ENCODE measurements at regions not wholly inside any gene's neighbourhood (a gene's known extent, or its start where the extent isn't known, plus 50 kb on each side); places are given as distances from the start of the nearest gene placed in this dataset.

GRCh38 chr2:193315428-193316091, 1120.8 kb upstream of the TMEFF2 start:
- intact Hi-C loops (cut with DNase I) = no loop called here
- ATAC-seq = no peak

GRCh38 chr2:193303464-193303863, 1108.7 kb upstream of the TMEFF2 start:
- DNase-seq (ENCODE audit: low spot score) (no peak), ATAC-seq (no peak)
- intact Hi-C loops (cut with DNase I) = no loop called here

More at GRCh38 chr2:193315428-193316091, 1120.8 kb upstream of the TMEFF2 start:
- DNase-seq (ENCODE audit: low spot score) = no peak

- DNase-seq (ENCODE audit: low spot score) = no peak
- intact Hi-C loops (cut with DNase I) = no loop called here
- no peak for ATAC-seq
Measured at GRCh38 chr2:193294371-193294770, 1099.6 kb upstream of the TMEFF2 start.

- no peak for ATAC-seq
- intact Hi-C loops (cut with DNase I) = no loop called here
Measured at GRCh38 chr2:193279361-193279760, 1084.6 kb upstream of the TMEFF2 start.

GRCh38 chr2:193276988-193277387, 1082.3 kb upstream of the TMEFF2 start:
- no peak for DNase-seq (ENCODE audit: low spot score)
- ATAC-seq = no peak
- intact Hi-C loops (cut with DNase I) = no loop called here

More at GRCh38 chr2:193279361-193279760, 1084.6 kb upstream of the TMEFF2 start:
- no peak for DNase-seq (ENCODE audit: low spot score)

GRCh38 chr2:193276560-193276959, 1081.8 kb upstream of the TMEFF2 start:
- intact Hi-C loops (cut with DNase I) = no loop called here
- ATAC-seq (no peak), DNase-seq (ENCODE audit: low spot score) (no peak)

- DNase-seq (ENCODE audit: low spot score) (no peak), ATAC-seq (no peak)
- intact Hi-C loops (cut with DNase I) = no loop called here
Measured at GRCh38 chr2:193276069-193276468, 1081.3 kb upstream of the TMEFF2 start.

- intact Hi-C loops (cut with DNase I) = no loop called here
- ATAC-seq (no peak), DNase-seq (ENCODE audit: low spot score) (no peak)
Measured at GRCh38 chr2:193272011-193272410, 1077.3 kb upstream of the TMEFF2 start.

- intact Hi-C loops (cut with DNase I) = no loop called here
- no peak for DNase-seq (ENCODE audit: low spot score)
- ATAC-seq = no peak
Measured at GRCh38 chr2:193270816-193271215, 1076.1 kb upstream of the TMEFF2 start.

- DNase-seq (ENCODE audit: low spot score) = no peak
- ATAC-seq = no peak
- intact Hi-C loops (cut with DNase I) = no loop called here
Measured at GRCh38 chr2:193267496-193268002, 1072.8 kb upstream of the TMEFF2 start.

- intact Hi-C loops (cut with DNase I) = no loop called here
- no peak for ATAC-seq
- DNase-seq (ENCODE audit: low spot score) = no peak
Measured at GRCh38 chr2:193253014-193253530, 1058.3 kb upstream of the TMEFF2 start.

GRCh38 chr2:193251909-193252308, 1057.2 kb upstream of the TMEFF2 start:
- ATAC-seq = no peak
- intact Hi-C loops (cut with DNase I) = no loop called here
- DNase-seq (ENCODE audit: low spot score) = no peak

GRCh38 chr2:193250389-193250788, 1055.7 kb upstream of the TMEFF2 start:
- ATAC-seq (no peak), DNase-seq (ENCODE audit: low spot score) (no peak)
- intact Hi-C loops (cut with DNase I) = no loop called here

- DNase-seq (ENCODE audit: low spot score) (no peak), ATAC-seq (no peak)
- intact Hi-C loops (cut with DNase I) = no loop called here
Measured at GRCh38 chr2:193240752-193241151, 1046.0 kb upstream of the TMEFF2 start.

- DNase-seq (ENCODE audit: low spot score) (no peak), ATAC-seq (no peak)
- intact Hi-C loops (cut with DNase I) = no loop called here
Measured at GRCh38 chr2:193231634-193232033, 1036.9 kb upstream of the TMEFF2 start.

- DNase-seq (ENCODE audit: low spot score) (no peak), ATAC-seq (no peak)
- intact Hi-C loops (cut with DNase I) = no loop called here
Measured at GRCh38 chr2:193228276-193228675, 1033.5 kb upstream of the TMEFF2 start.

GRCh38 chr2:193222454-193222853, 1027.7 kb upstream of the TMEFF2 start:
- intact Hi-C loops (cut with DNase I) = no loop called here
- ATAC-seq = no peak
- no peak for DNase-seq (ENCODE audit: low spot score)

- no peak for ATAC-seq
- intact Hi-C loops (cut with DNase I) = no loop called here
- DNase-seq (ENCODE audit: low spot score) = no peak
Measured at GRCh38 chr2:193219413-193219812, 1024.7 kb upstream of the TMEFF2 start.

GRCh38 chr2:193201583-193201982, 1006.9 kb upstream of the TMEFF2 start:
- ATAC-seq (no peak), DNase-seq (ENCODE audit: low spot score) (no peak)
- intact Hi-C loops (cut with DNase I) = no loop called here

GRCh38 chr2:193199322-193199721, 1004.6 kb upstream of the TMEFF2 start:
- DNase-seq (ENCODE audit: low spot score) (no peak), ATAC-seq (no peak)
- intact Hi-C loops (cut with DNase I) = no loop called here

- intact Hi-C loops (cut with DNase I) = no loop called here
- ATAC-seq (no peak), DNase-seq (ENCODE audit: low spot score) (no peak)
Measured at GRCh38 chr2:193187816-193188215, 993.1 kb upstream of the TMEFF2 start.
